ENCODE measurements at regions not wholly inside any gene's neighbourhood (a gene's known extent, or its start where the extent isn't known, plus 50 kb on each side); places are given as distances from the start of the nearest gene placed in this dataset.
A peak's percentile ranks its signal among the peaks of the same experiment; 100 is the strongest.
"Not testable (repeated sequence)": the region's sequence is repeated elsewhere in the genome, so short reads cannot be mapped to it uniquely, and the experiment has no call there.

DNA sequence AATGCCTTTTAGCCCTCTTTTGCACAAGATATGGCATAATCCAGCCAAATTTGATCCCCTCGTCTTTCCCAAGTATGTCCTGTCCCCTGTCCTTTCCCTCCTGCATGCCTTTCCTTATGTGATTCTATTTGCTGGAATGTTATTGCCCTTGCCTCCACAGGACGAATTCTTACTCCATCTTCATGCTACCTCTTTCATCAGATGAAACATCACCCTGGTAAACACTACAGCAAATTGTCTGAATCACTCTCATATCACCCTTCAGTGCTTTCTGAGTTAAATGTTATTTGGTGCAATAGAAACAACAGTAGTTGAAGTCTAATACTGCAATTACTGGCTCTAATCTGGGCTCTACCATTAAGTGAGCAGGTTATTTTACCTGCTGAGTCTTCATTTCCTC is 52.2 kb upstream of the FAT1 start:
- ATAC-seq = no peak

DNA sequence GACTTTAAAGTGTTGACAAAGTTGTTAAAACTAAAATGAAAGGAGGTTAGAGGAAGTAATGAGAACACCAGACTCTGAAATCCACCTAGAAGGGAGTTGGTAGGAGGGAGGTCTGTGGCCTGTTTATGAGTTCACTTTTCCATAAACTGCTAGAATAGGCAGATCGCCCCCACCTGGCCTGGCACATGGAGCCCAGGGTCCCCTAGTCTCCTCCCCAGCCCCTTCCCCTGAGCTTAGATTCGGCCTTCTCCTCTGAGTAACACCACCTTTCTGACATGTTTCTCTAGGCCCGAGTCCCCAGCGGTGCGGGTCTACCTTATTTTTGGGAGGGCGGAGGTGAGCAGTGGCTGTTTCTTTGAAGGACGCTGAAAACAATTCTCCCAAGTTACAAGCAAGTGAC is 54.5 kb upstream of the FAT1 start:
- no peak for ATAC-seq

DNA sequence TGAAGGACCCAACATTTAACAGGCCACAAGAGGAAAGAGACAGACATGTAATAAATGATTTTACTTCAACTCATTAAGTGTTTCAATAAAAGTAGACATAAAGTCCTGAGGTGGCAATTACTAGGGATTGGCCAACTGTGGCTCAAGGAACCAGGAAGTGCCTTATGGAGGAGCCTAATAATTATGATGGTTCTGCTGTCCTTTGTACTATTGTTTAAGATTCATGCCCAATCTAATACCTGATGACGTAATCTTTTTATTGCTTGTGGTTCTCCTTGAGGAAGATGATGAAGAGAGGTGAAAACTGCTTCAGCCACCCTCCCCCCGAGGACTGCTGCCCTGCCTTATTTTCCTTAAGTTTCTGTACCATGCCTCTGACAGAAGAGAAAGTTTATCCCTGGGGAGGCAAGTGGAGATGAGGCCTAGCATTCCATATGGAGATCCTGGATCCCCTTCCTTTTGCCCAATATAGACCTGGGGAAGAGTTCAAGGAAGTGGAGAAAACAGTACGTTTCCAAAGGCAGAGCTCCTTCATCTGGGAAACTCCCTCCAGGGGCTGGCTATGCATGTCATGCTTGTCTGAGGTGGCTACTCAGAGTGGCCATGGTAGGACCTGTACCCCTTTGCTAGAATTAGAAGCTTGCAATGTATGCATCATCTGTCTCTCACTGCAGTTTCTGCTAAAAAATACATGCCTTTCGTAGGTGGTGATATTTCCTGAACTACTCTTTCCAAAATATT is 56.8 kb upstream of the FAT1 start:
- ATAC-seq = no peak

DNA sequence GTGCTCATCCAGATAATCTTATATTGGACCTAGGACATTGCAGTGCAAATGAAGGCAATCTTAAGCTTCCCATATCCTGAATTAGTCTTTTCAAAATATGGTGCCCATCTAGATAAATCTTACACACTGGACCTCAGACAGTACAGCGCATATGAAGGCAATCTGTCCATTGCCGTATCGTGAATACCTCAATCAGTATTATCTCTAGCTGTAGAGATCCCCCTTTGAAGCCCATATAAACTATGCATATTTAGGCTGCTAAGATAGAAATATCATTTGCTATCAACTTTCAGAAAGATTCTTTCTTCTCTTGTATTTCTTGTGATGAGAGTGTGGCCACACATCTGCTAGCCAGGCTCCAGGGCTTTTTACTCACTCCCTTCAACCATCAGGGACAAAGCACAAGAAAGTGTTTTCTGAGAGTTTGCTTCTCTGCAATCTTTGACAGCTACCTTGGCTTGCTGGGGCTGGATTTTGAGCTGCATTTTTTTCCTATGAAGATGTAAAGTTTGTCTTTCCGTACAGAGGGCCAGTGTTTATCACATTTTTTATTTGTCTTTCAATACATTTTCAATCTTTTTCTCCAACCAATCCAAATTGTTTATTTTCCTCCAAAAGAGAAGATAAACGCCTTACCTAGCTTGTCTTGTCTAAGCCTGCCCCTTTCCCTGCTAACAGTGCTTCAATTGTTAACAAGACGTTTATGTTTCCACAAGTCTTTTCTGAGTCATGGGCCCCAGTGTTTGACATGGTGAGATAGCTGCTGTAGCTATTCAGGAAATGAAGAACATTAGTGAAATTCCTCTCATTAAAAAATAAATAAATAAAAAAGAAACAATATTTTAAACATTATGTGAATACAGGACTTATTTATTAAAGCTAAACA is 57.6 kb upstream of the FAT1 start:
- ATAC-seq = peak; percentile 81

DNA sequence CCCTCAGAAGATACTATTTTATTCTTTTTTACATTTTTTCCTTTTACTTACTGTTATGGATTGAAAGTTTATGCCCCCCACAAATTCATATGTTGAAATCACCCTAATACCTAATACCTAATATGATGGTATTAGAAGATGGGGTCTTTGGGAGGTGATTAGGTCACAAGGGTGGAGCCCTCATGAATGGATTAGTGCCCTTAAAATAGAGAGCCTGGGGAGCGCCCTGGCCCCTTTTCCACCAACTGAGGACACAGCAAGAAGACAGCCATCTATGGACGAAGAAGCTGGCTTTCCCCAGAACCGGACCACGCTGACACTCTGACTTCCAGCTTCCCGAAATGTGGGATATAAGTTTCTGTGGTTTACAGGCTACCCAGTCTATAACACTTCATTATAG is 58.6 kb upstream of the FAT1 start:
- no peak for ATAC-seq

DNA sequence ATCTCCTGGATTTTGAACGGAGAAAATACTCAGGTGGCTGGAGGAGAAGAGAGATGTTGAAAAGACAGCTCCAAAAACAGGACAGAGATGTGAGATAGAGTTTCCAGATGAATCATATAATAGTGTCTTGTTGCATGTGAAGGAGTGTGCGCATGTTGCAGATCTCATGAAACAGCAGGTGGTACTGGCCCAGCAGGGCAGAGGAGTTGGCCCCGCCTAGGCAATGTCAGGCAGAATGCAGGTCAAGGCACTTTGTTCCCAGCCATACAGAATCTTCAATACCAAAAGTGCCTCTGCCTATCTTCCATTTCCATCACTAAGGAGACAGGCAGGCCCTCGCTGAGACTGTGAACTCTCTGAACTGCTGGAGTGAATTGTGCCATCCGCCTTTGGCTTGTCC is 63.9 kb upstream of the FAT1 start:
- ATAC-seq = peak; percentile 51

DNA sequence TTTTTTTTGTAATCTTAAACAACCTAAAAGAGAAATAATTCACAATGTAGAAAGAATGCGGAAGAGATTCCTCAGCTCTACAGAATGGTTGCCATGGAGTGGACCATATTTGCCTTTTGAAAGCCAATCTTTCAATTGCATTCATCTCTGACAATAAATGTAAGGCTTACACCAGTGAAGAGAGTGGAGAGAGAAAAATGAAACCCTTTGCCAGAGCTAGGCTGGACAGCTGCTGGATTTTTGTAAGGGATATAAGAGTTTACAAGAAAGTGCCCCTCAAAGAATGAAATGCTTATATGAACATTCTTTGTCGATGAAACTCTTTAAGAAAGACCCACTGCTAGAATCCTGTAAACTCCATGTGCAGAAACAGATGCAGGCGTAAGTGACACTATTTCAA is 66.0 kb upstream of the FAT1 start:
- no peak for ATAC-seq

DNA sequence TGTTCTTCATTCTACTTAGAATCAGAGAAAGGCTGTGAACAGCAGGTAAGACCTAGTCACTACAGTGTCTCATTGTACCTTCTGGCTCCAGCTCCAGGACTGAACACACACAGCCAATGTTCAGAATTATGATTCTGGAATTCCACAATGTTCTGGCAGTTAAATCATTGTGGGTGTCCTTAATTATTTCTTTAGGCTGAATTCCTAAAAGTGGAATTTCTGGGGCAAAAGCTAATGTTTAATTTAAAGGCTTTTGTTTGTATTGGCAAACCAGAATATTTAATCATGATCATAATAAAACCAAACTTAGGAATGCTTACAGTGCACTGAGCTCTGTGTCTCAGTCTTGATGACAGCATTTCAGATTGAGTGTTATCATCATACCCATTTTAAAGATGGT is 67.0 kb upstream of the FAT1 start:
- no peak for ATAC-seq

DNA sequence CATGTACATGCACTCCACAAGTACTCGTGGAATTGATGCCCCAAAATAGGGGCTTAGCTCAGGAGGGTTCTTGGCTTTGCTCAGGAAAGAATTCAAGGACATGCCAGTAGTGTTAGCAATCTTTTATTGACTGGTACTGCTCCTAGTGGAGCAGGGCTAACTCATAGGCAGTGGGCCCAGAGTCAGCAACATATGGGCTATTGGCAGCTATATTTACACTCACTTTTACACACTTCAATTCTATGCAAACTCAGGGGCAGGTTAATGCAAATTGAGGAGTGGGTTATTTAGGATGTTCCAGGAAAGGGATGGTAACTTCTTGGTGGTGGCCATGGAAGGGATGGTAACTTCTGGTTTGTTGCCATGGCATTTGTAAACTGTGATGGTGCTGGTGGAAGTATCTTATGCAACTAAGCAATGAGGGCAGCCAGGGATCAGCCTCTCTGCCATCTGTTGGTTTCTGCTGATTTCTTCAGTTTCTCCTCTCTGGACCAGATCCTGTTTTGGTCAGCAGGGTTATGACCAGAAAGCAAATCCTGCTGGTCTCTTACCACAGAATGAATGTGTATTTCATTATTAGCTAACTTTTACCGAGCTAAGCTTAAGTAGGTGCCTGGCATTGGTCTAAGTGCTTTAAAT is 69.2 kb upstream of the FAT1 start:
- ATAC-seq = no peak

DNA sequence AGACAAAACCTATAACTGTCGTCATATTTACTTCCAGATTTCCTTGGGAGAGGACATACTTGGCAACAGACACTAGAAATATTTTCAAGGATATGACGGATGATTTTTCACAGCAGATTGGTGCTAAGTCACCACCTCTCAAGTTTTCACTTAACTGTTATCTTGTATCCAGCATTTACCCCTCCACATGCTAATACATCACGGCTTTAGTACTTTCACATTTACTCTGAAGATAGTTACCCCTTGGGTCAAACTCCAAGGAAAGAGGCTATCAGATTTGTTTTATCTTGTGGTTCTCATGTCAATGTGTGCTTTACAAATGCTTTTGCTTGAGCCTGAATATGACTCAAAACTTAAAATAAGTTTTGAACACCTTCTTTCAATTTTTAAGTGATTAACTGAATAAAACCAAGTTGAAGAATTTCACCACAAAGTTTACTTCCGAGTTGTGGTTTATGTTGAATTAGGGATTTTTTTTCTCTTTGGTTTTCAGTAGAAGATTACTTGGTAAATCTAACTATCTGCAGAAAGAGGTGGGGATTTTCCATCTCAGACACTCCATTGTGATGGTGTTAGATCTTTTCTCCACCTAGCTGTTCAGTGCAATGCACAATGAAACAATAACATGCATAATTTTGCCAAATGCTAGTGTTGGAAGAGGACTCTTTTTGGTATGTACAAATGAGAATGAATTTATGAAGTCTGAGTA is 75.4 kb upstream of the FAT1 start:
- ATAC-seq = no peak

DNA sequence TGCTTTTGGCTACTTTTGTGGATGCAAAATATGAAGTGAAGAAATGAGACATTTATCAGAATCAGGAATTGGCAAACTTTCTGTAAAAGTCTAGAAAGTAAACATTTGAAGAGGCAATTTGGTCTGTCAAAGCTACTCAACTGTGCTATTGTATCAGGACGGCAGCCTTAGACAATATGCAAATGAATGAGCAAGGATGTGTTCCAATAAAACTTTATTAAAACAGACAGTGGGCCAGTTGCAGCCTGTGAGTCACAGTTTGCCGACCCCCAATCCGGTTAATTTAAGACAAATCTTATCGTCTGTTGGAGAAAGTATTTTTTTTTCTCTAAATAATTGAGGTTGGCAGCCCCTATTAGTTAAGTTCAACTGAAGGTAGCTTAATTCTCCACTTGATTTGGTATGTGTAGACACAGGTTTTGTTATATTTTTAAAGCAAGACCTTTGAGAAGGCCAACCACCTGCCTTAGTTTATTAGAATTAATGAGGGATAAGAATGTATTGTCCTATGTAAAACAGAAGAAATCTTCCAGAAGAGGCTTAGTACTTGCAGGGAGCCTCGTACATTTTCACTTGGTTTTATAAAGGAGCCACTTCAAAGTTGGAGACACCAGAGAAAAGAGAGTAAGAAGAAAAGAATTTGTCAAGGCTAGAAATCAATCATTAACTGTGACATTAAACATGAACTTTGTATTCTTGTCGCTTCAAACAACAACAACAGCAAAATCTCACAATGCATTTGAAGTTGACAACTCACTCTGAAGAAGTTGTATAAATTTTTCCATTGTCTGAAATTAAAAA is 81.6 kb upstream of the FAT1 start:
- ATAC-seq = no peak

DNA sequence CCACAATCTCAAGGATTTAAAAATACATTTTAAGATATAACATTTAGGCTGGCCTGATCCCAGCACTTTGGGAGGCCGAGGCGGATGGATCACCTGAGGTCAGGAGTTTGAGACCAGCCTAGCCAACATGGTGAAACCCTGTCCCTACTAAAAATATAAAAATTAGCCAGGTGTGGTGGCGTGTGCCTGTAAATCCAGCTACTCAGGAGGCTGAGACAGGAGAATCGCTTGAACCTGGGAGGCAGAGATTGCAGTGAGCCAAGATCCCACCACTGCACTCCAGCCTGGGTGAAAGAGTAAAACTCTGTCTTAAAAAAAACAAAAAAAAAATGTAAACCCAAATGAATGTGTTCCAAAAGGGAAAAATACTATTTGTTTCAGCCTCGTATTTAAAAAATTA is 82.3 kb upstream of the FAT1 start:
- ATAC-seq = not testable (repeated sequence)

DNA sequence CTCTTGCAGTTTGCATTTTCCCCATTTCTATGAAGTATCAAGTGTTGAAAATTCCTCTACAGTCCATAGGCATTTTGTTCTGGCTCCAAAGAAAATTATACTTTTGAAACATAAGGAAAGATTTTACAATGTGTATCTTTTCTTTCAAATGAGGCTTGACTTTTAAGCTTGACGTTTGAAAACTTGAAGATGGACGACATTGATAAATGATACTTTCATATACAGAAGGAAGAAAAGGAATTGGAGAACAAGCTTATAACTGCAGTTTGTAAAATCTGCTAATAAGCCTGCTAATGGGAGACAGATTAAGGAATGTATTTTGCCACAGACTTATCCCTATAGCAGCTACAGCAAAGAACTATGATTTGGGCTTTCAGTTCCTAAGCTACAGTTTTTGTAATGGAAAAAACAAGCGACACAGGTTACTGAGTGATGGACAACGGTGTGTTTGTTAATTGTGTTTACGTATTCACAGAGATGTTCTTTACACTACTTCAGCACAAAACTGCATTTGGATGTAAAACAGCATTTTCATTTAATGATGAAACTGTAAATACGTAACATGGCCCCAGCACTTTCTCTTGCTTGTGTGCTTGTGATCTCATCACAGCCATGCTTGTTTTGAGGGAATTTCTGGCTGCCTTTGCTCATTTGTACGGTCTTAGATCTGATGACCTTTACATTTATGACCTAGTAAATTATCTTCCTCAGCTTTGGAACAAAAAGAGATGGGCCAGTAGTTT is 83.2 kb upstream of the FAT1 start:
- ATAC-seq = no peak

DNA sequence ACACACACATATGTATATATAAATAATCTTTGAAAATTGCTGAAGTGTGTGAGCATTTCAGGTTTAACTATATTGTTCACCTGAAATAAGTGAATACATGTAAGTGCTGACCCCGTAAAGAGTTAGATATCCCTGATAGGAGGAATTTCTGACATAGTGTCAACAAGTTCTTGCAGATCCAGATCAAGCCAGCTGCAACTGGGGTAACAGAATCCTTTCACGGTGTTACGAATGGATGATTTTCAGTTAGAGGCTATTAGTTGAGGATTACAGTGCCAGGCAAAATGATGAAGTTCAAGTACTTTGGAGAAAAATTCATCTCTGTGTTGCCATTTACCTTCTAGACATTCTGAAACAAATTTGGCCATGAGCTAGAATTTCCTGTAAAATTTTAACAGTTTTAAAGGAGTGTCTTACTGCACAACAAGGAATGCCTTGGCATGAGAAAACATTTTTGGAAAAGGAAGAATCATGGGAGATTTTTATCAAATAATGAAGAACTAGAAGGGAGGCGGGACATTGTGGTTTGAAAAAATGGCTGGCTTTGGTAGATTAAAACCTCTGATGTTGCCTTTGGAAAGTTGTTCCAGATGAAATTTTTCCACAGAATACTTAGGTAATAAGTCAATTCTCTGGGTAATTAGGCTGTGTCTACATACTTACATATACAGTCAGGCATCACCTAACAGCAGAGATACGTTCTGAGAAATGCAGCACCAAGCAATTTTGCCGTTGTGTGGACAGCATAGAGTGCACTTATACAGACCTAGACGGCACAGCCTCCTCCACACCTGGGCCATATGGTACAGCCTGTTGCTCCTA is 84.4 kb upstream of the FAT1 start:
- ATAC-seq = peak; percentile 23

DNA sequence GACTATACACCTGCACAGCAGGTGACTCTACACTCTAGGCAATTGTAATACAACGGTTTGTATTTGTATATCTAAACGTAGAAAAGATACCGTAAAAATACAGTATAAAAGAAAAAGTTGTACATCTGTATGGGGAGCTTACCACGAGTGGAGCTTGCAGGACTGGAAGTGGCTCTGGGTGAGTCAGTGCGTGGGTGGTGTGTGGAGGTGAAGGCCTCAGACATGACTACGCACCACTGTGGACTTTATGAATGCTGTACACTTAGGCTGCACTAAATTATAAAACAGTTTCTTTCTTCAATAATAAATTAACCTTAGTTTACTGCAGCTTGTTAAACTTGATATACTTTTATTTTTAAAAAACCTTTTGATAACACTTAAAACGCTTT is 85.0 kb upstream of the FAT1 start:
- ATAC-seq = peak; percentile 85

DNA sequence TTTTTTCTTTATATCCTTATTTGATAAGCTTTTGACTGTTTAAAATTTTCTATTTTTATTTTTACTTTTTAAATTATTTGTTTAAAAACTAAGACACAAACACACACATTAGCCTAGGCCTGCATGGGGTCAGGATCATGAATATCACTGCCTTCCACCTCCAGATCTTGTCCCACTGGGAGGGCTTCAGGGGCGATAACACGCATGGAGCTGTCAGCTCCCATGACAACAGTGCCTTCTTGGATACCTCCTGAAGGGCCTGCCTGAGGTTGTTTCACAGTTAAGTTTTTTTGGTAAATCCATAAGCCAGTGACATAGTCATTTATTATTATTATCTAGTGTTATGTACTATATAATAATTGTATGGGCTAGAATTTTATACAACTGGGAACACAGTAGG is 85.4 kb upstream of the FAT1 start:
- ATAC-seq = no peak

DNA sequence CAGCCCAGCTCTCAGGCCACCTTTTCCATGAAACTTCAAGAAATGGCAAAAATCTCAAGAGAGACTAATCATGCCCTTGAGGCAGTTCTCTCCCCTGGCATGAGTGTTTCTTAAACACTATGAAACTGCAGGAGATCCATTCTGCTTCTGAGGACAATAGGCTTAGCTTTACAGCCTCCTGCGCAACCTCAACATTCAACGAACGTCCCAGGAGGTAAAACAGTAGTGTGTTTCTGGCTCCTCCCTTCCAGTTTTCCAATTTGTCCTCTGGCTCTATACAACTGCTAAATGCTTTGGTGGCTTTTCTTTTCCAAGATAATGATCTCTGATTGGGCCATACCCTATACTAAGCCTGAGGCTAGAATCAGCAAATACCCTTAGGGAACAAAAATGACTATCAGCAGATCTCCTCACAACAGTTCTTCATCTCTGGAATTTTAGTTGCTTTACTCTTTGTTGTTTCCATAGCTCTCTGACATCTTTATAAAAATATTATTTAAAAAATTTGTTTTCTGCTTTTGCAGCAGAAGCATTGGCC is 87.0 kb upstream of the FAT1 start:
- no peak for ATAC-seq

DNA sequence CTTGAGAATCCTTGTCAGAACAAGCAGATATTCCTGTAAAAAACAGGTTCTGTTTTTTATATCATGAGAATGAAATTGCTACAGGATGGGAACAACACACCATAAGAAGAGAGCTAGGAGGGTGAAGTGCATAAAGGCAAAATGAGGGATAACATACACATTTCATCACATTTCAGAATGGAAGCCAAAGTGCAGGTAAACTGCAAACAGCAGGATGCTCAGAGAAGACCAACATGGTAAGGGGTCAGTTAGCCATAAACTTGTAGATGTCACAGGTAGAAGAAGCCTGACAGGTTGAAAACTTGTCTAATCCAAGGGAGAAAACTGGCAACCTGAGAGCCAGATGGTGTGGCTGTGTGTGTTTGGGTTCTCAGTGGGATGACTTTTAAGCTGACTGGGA is 88.9 kb upstream of the FAT1 start:
- ATAC-seq = no peak

DNA sequence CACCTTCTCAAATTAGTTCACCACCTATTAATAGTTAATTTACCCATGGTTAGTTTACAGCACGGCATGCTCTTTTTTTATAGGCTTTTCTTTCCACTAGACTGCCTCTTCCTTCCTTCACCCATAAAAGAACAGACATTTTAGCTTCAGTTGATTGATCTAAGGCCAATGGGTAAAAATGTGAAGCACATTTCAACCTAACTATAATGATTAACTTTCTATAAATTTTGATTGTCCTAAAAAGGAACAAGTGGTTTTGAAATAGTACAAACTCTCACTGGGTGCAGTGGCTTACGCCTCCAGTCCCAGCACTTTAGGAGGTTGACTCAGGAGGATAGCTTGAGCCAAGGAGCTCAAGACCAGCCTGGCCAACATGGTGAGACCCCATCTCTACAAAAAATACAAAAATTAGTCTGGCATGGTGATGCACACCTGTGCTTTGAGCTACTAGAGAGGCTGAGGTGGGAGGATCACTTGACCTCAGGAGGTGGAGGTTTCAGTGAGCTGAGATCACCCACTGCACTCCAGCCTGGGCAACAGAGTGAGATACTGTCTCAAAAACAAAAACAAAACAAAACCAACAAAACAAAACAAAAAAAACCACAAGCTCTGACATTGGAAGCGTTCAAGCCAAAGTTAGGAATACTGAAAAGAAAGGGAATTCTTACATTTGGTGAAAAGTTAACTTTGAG is 89.9 kb upstream of the FAT1 start:
- ATAC-seq = no peak
